HG03135 (cell line): ENCODE measurements at regions not wholly inside any gene's neighbourhood (a gene's known extent, or its start where the extent isn't known, plus 50 kb on each side); places are given as distances from the start of the nearest gene placed in this dataset.
"Not testable (repeated sequence)": the region's sequence is repeated elsewhere in the genome, so short reads cannot be mapped to it uniquely, and the experiment has no call there.

ENCODE experiments used
- ATAC-seq: cut with Tn5 transposase; IDR thresholded peaks from one replicate; pipeline ENCODE4 v1.9.1; 2021; ENCODE audit warnings: mild to moderate bottlenecking, moderate library complexity; ENCODE audit not compliant: unreplicated experiment

- ATAC-seq = no peak
These were observed 131.2 kb upstream of the UNC5B start for GRCh38 chr10:71081229-71081560.

- ATAC-seq = no peak
These were observed 130.5 kb upstream of the UNC5B start for GRCh38 chr10:71081912-71082311.

GRCh38 chr10:71082960-71083715 lies 129.2 kb upstream of the UNC5B start:
- ATAC-seq = no peak

- ATAC-seq = no peak
These were observed 128.7 kb upstream of the UNC5B start for GRCh38 chr10:71083716-71083975.

- ATAC-seq = no peak
These were observed 128.1 kb upstream of the UNC5B start for GRCh38 chr10:71084061-71084817.

- ATAC-seq = no peak
These were observed 127.6 kb upstream of the UNC5B start for GRCh38 chr10:71084818-71085126.

- ATAC-seq = no peak
These were observed 126.5 kb upstream of the UNC5B start for GRCh38 chr10:71085689-71086438.

- ATAC-seq = no peak
These were observed 125.8 kb upstream of the UNC5B start for GRCh38 chr10:71086439-71087080.

GRCh38 chr10:71087622-71088021 lies 124.7 kb upstream of the UNC5B start:
- ATAC-seq = no peak

GRCh38 chr10:71088054-71088453 lies 124.3 kb upstream of the UNC5B start:
- ATAC-seq = no peak

- ATAC-seq = not testable (repeated sequence)
These were observed 123.8 kb upstream of the UNC5B start for GRCh38 chr10:71088578-71088977.

- no peak for ATAC-seq
These were observed 123.2 kb upstream of the UNC5B start for GRCh38 chr10:71089162-71089561.

- no peak for ATAC-seq
These were observed 122.0 kb upstream of the UNC5B start for GRCh38 chr10:71090330-71090729.

GRCh38 chr10:71090801-71091200 lies 121.6 kb upstream of the UNC5B start:
- ATAC-seq = no peak

- ATAC-seq = no peak
These were observed 119.5 kb upstream of the UNC5B start for GRCh38 chr10:71092812-71093401.

GRCh38 chr10:71093531-71093930 lies 118.8 kb upstream of the UNC5B start:
- no peak for ATAC-seq

GRCh38 chr10:71094712-71095390 lies 117.5 kb upstream of the UNC5B start:
- no peak for ATAC-seq

- no peak for ATAC-seq
These were observed 112.5 kb upstream of the UNC5B start for GRCh38 chr10:71099731-71100361.

- ATAC-seq = no peak
These were observed 108.4 kb upstream of the UNC5B start for GRCh38 chr10:71103961-71104360.

- not testable (repeated sequence) for ATAC-seq
These were observed 106.2 kb upstream of the UNC5B start for GRCh38 chr10:71106151-71106550.
